Tibial artery (tissue), 4 donors: ENCODE measurements at regions not wholly inside any gene's neighbourhood (a gene's known extent, or its start where the extent isn't known, plus 50 kb on each side); places are given as distances from the start of the nearest gene placed in this dataset.
"Not testable (repeated sequence)": the region's sequence is repeated elsewhere in the genome, so short reads cannot be mapped to it uniquely, and the experiment has no call there.

ENCODE experiments used
- DNase-seq, 2 donors: peaks; one replicate each; pipeline ENCODE4 v3.0.0-alpha.2; 2019
- H3K27ac ChIP-seq, 2 donors: fragments of 200-600 bp; sonication (generic) in 1 of 2; 1 replicate in 1 of 2; 2 replicates in 1 of 2; pipeline ENCODE4 v1.5.1; 2018 to 2019; ENCODE audit warnings: mild to moderate bottlenecking in 1 of 2
- H3K27me3 ChIP-seq, 2 donors: fragments of 200-600 bp; sonication (generic) in 1 of 2; one replicate each; pipeline versions ENCODE4 v1.5.1 to v1.6.0; 2016 to 2019
- H3K36me3 ChIP-seq, 3 donors: fragments of 200-600 bp; sonication (generic) in 2 of 3; one replicate each; pipeline ENCODE4 v1.5.1; 2016 to 2019; ENCODE audit warnings: mild to moderate bottlenecking in 2 of 3
- H3K4me1 ChIP-seq, 4 donors: fragments of 200-600 bp; sonication (generic) in 2 of 4; 1 replicate in 3 of 4; 2 replicates in 1 of 4; pipeline ENCODE4 v1.5.1; 2016 to 2019
- H3K4me3 ChIP-seq, 2 donors: fragments of 200-600 bp; sonication (generic) in 1 of 2; 1 replicate in 1 of 2; 2 replicates in 1 of 2; pipeline ENCODE4 v1.5.1; 2018 to 2019; ENCODE audit warnings: mild to moderate bottlenecking in 2 of 2
- H3K9me3 ChIP-seq, 3 donors: fragments of 200-600 bp; sonication (generic) in 1 of 3; one replicate each; pipeline ENCODE4 v1.5.1; 2016 to 2019
- CTCF ChIP-seq, 2 experiments: fragments of 200-600 bp in 1 of 2; fragments of 450-650 bp in 1 of 2; IDR thresholded peaks; one replicate each; pipeline ENCODE4 v1.5.1; 2017 to 2019; ENCODE audit warnings: antibody characterized with exemption in 2 of 2, mild to moderate bottlenecking in 1 of 2, moderate library complexity in 1 of 2
- intact Hi-C: fragments of 100-400 bp; cut with DNase I; formaldehyde crosslinking; loops from one replicate; pipeline ENCODE4 v1.15.0; 2023; ENCODE audit warnings: low total_unique reads

GRCh38 chr9:31582561-31582960, 801.9 kb upstream of the ACO1 start:
- no peak overlapping the region for H3K27ac ChIP-seq
- H3K9me3 ChIP-seq = no peaks in the 10 kb centered on the region
- H3K27me3 ChIP-seq = no peaks in the 10 kb centered on the region
- no peaks in the 10 kb centered on the region for H3K4me1 ChIP-seq
- H3K4me3 ChIP-seq = no peak overlapping the region
- no peaks in the 10 kb centered on the region for H3K36me3 ChIP-seq
- TF ChIP-seq CTCF (IDR thresholded peaks at IDR 0.05) = no peak
- intact Hi-C loops = no loop called here
- DNase-seq = no peak

DNA sequence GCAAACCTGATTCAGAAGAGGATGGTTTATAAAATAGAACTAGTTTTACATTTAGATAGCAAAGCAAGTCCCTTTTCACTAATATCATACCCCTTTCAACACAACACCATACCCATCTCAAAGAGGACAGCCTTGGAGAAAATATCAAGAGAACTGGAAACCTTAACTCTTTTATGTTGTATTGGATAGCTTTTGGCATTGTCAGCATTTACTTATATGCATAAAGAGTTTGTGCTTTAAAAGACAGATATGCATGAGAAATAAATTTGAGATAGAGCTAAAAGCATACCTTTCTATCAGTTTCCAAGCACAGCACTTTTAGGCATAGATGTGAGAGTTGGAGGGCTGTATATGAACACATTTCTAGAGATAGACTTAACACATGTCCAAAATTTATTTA, 799.3 kb upstream of the ACO1 start:
- DNase-seq = no peak
- no peak overlapping the region for H3K27ac ChIP-seq
- H3K9me3 ChIP-seq = no peaks in the 10 kb centered on the region
- intact Hi-C loops = no loop called here
- no peaks in the 10 kb centered on the region for H3K4me1 ChIP-seq
- no peaks in the 10 kb centered on the region for H3K36me3 ChIP-seq
- H3K27me3 ChIP-seq = no peaks in the 10 kb centered on the region
- no peak overlapping the region for H3K4me3 ChIP-seq
- no peak for TF ChIP-seq CTCF (IDR thresholded peaks at IDR 0.05)

DNA sequence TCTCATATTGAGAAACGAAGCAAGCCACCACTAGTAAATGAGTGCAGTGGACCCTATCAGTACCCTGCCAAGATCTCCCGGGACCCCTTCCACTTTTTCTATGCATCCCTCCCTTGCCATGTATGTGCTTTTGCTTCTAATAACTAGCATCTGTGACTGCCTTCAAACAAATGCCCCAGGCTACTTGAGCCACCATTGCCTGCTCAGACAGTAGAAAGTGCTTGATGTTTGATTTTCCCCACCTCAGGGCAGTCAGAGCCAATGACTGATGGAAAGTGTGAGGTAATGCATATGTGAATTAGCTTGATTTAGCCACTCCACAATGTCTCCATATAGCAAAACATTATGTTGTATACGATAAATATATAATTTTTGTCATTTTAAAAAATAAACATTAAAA, 797.3 kb upstream of the ACO1 start:
- intact Hi-C loops = no loop called here
- no peaks in the 10 kb centered on the region for H3K4me1 ChIP-seq
- H3K36me3 ChIP-seq = no peaks in the 10 kb centered on the region
- no peaks in the 10 kb centered on the region for H3K9me3 ChIP-seq
- no peak for DNase-seq
- H3K27ac ChIP-seq = no peak overlapping the region
- TF ChIP-seq CTCF (IDR thresholded peaks at IDR 0.05) = no peak
- no peak overlapping the region for H3K4me3 ChIP-seq
- no peaks in the 10 kb centered on the region for H3K27me3 ChIP-seq

- H3K9me3 ChIP-seq = no peaks in the 10 kb centered on the region
- no peak for DNase-seq
- no peaks in the 10 kb centered on the region for H3K4me1 ChIP-seq
- no peak overlapping the region for H3K4me3 ChIP-seq
- no peak overlapping the region for H3K27ac ChIP-seq
- H3K27me3 ChIP-seq = no peaks in the 10 kb centered on the region
- no peak for TF ChIP-seq CTCF (IDR thresholded peaks at IDR 0.05)
- intact Hi-C loops = no loop called here
- H3K36me3 ChIP-seq = no peaks in the 10 kb centered on the region
Observed at GRCh38 chr9:31588006-31588405, 796.4 kb upstream of the ACO1 start.

DNA sequence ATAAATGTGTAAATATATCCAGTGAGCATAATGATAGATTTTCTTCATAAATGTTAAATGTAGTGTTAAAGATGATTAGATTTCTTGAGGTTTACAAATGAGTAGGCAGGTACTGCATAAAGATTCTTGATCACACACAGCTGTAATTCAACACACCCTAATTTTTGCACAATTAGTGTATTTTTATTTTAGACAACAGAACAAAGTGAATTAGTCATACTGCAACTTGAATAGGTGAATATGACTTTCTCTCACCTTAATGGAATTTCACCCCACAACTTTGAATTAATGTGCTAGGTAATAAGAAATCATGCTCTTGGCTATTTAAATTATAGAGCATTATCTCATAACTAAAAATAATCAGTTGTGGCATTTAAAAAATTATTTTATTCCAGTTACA, 795.7 kb upstream of the ACO1 start:
- Histone ChIP-seq H3K27me3 (no peaks in the 10 kb centered on the region), H3K9me3 (no peaks in the 10 kb centered on the region), H3K4me1 (no peaks in the 10 kb centered on the region), H3K36me3 (no peaks in the 10 kb centered on the region), H3K4me3 (no peak overlapping the region), H3K27ac (no peak overlapping the region)
- intact Hi-C loops = no loop called here
- DNase-seq = no peak
- no peak for TF ChIP-seq CTCF (IDR thresholded peaks at IDR 0.05)

DNA sequence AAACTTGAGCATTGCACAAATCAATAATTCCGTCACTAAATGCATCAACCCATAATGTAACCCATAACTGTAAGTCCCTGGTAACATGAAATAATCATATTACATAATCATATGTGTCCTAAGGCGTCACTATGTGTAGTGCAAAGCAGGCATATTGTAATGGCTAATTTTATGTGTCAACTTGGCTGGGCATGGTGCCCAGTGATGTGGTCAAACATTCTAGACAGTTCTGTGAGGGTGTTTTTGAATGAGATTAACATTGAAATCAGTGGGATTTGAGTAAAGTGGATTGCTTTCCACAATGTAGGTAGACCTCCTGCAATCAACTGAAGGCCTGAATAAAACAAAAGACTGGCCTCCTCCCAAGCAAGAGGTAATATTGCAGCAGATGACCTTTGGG, 794.4 kb upstream of the ACO1 start:
- intact Hi-C loops = no loop called here
- no peak for TF ChIP-seq CTCF (IDR thresholded peaks at IDR 0.05)
- H3K36me3 ChIP-seq = no peaks in the 10 kb centered on the region

DNA sequence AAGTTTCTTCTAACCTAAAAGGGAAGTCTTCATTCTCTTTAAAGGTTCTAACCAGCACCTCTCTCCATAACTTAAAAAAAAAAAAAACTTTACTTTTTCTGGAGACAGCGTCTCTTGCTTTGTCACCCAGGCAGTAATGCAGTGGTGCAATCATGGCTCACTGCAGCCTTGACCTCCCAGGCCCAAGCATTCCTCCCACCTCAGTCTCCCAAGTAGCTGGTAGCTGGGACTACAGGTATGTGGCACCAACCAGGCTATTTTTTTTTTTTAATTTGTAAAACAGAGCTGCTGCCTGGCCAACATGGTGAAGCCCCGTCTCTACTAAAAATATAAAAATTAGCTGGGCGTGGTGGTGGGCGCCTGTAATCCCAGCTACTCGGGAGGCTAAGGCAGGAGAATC, 787.4 kb upstream of the ACO1 start:
- DNase-seq, H3K4me1 ChIP-seq, H3K27me3 ChIP-seq, H3K36me3 ChIP-seq, H3K4me3 ChIP-seq, H3K27ac ChIP-seq, H3K9me3 ChIP-seq, intact Hi-C loops: not testable (repeated sequence)

More for the DNA sequence above, 794.4 kb upstream of the ACO1 start:
- Histone ChIP-seq H3K4me1 (no peaks in the 10 kb centered on the region), H3K27ac (no peak overlapping the region), H3K4me3 (no peak overlapping the region), H3K27me3 (no peaks in the 10 kb centered on the region), H3K9me3 (no peaks in the 10 kb centered on the region)
- DNase-seq = no peak
